SK-N-SH (cell line): ENCODE measurements at regions not wholly inside any gene's neighbourhood (a gene's known extent, or its start where the extent isn't known, plus 50 kb on each side); places are given as distances from the start of the nearest gene placed in this dataset.

Experiments used
- ELF1 ChIP-seq: IDR thresholded peaks from 2 replicates; pipeline ENCODE4 v1.4.0; 2012
- EZH2phosphoT487 ChIP-seq: fragments of 200-600 bp; sonication (generic); IDR thresholded peaks from 2 replicates; pipeline ENCODE4 v1.6.1; 2017; ENCODE audit warnings: low read depth, mixed run types, mild to moderate bottlenecking, antibody characterized with exemption, moderate library complexity, borderline replicate concordance
- GABPA ChIP-seq: IDR thresholded peaks from 2 replicates; pipeline ENCODE4 v1.4.0; 2012; ENCODE audit warnings: low read depth, mild to moderate bottlenecking
- GATA2 ChIP-seq: sonication (generic); formaldehyde crosslinking; IDR thresholded peaks from 2 replicates; pipeline ENCODE4 v1.5.0; 2020; ENCODE audit warnings: mild to moderate bottlenecking, missing genetic modification reagents
- RAD21 ChIP-seq: IDR thresholded peaks from 2 replicates; pipeline ENCODE4 v1.6.1; 2012; ENCODE audit warnings: mild to moderate bottlenecking, low read length
- REST ChIP-seq: IDR thresholded peaks from 2 replicates; pipeline ENCODE4 v1.6.1; 2012; ENCODE audit warnings: mild to moderate bottlenecking, low read depth, low read length, moderate library complexity
- RFX5 ChIP-seq: IDR thresholded peaks from 2 replicates; pipeline ENCODE4 v1.6.1; 2012; ENCODE audit warnings: mild to moderate bottlenecking, improper control_type of control experiment, low read length
- TEAD4 ChIP-seq: IDR thresholded peaks from 2 replicates; pipeline ENCODE4 v1.4.0; 2012; ENCODE audit warnings: mild to moderate bottlenecking, borderline replicate concordance; ENCODE audit not compliant: insufficient read depth
- TF ChIP-seq, protein P1 (sequence below): fragments of 200-600 bp; sonication (generic); IDR thresholded peaks from 2 replicates; pipeline ENCODE4 v1.6.1; 2017; ENCODE audit warnings: antibody characterized with exemption, mild to moderate bottlenecking, moderate library complexity

DNA sequence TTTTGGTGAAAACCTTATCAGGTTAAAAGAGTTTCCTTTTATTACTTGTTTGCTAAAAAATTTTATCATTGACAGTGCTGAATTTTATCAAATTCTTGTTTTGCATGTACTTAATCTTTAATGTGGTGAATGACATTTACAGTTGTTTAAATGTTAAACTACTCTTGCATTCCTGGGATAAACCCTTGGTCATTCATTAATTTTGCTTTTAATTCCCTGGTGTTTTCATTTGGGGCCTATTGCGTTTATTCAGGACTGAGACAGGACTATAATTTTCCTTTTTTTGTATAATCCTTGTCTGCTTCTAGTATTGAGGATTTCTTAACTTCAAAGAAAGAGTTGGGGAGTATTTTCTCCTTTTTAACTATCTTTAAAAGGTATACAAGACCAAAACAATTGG, 98.7 kb upstream of the TLL1 start:
- TF ChIP-seq EZH2phosphoT487 (no peak), REST (no peak), ELF1 (no peak), GABPA (no peak), TEAD4 (no peak), RAD21 (no peak), RFX5 (no peak), GATA2 (no peak)
- TF ChIP-seq, protein P1, sequence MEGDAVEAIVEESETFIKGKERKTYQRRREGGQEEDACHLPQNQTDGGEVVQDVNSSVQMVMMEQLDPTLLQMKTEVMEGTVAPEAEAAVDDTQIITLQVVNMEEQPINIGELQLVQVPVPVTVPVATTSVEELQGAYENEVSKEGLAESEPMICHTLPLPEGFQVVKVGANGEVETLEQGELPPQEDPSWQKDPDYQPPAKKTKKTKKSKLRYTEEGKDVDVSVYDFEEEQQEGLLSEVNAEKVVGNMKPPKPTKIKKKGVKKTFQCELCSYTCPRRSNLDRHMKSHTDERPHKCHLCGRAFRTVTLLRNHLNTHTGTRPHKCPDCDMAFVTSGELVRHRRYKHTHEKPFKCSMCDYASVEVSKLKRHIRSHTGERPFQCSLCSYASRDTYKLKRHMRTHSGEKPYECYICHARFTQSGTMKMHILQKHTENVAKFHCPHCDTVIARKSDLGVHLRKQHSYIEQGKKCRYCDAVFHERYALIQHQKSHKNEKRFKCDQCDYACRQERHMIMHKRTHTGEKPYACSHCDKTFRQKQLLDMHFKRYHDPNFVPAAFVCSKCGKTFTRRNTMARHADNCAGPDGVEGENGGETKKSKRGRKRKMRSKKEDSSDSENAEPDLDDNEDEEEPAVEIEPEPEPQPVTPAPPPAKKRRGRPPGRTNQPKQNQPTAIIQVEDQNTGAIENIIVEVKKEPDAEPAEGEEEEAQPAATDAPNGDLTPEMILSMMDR: no peak
